SK-N-SH (cell line): ENCODE measurements at regions not wholly inside any gene's neighbourhood (a gene's known extent, or its start where the extent isn't known, plus 50 kb on each side); places are given as distances from the start of the nearest gene placed in this dataset.

Source experiments
- CTCF ChIA-PET: fragments of 300-600, 350-600 bp; formaldehyde crosslinking; extraction: SDS; loops from one replicate; lab custom pipeline; 2021; lab: Yijun Ruan, JAX
- POLR2A ChIA-PET: fragments of 350-600 bp; sonication (Branson Sonifier 250); formaldehyde crosslinking; extraction: SDS; loops from one replicate; lab custom pipeline; 2020; ENCODE audit warnings: antibody characterized with exemption, inconsistent platforms; lab: Yijun Ruan, JAX
- DNase-seq: peaks from one replicate; pipeline ENCODE4 v3.0.0; 2012
- H2AFZ ChIP-seq: fragments of 200-600 bp; sonication (generic); 2 replicates; pipeline ENCODE4 v1.8.1; 2016; ENCODE audit warnings: antibody characterized with exemption, mild to moderate bottlenecking, low read depth
- H3F3A ChIP-seq: fragments of 200-600 bp; sonication (generic); replicated peaks from 2 replicates; pipeline ENCODE3; 2016; ENCODE audit warnings: antibody characterized with exemption, mild to moderate bottlenecking; ENCODE audit not compliant: insufficient read depth
- H3K27ac ChIP-seq, 2 experiments: fragments of 200-500 bp in 1 of 2; fragments of 200-600 bp in 1 of 2; sonication (Bioruptor generic) in 1 of 2; sonication (generic), shearing (Covaris generic) in 1 of 2; 2 replicates each; pipeline versions ENCODE4 v1.5.1 to v1.6.1; 2014 to 2016; ENCODE audit warnings: low read depth in 2 of 2, inconsistent platforms in 1 of 2, low read length in 1 of 2, mild to moderate bottlenecking in 1 of 2, mixed read lengths in 1 of 2
- H3K27me3 ChIP-seq: fragments of 200-600 bp; sonication (generic), shearing (Covaris generic); 2 replicates; pipeline ENCODE4 v1.6.1; 2016; ENCODE audit warnings: mixed run types; ENCODE audit not compliant: insufficient read depth
- H3K36me3 ChIP-seq, 2 experiments: fragments of 200-500 bp in 1 of 2; fragments of 200-600 bp in 1 of 2; sonication (Bioruptor generic) in 1 of 2; sonication (generic) in 1 of 2; replicated peaks in 1 of 2; 2 replicates each; pipeline versions ENCODE3 to v1.5.1; 2014 to 2016; ENCODE audit warnings: low read length in 1 of 2, mild to moderate bottlenecking in 1 of 2; ENCODE audit not compliant: insufficient read depth in 2 of 2, control insufficient read depth in 1 of 2
- H3K4me1 ChIP-seq, 2 experiments: fragments of 200-500 bp in 1 of 2; fragments of 200-600 bp in 1 of 2; sonication (Bioruptor generic) in 1 of 2; sonication (generic), shearing (Covaris generic) in 1 of 2; 2 replicates each; pipeline versions ENCODE4 v1.5.1 to v1.6.1; 2014 to 2016; ENCODE audit warnings: low read depth in 1 of 2, low read length in 1 of 2, mixed run types in 1 of 2; ENCODE audit not compliant: insufficient read depth in 2 of 2, control insufficient read depth in 1 of 2
- H3K4me2 ChIP-seq: fragments of 200-600 bp; sonication (generic), shearing (Covaris generic); 2 replicates; pipeline ENCODE4 v1.6.1; 2017; ENCODE audit warnings: mixed run types
- H3K4me3 ChIP-seq, 2 experiments: fragments of 200-500 bp in 1 of 2; fragments of 200-600 bp in 1 of 2; sonication (Bioruptor generic) in 1 of 2; sonication (generic), shearing (Covaris generic) in 1 of 2; 2 replicates each; pipeline versions ENCODE4 v1.5.1 to v1.8.1; 2014 to 2016; ENCODE audit warnings: low read depth in 2 of 2, inconsistent platforms in 1 of 2, low read length in 1 of 2, mild to moderate bottlenecking in 1 of 2, mixed read lengths in 1 of 2, moderate library complexity in 1 of 2
- H3K79me2 ChIP-seq: fragments of 200-600 bp; sonication (generic); 2 replicates; pipeline ENCODE4 v1.8.1; 2017; ENCODE audit warnings: mild to moderate bottlenecking; ENCODE audit not compliant: insufficient read depth
- H3K9ac ChIP-seq: fragments of 200-600 bp; sonication (generic); 2 replicates; pipeline ENCODE4 v1.6.1; 2017; ENCODE audit warnings: mixed run types
- H3K9me2 ChIP-seq: fragments of 200-600 bp; sonication (generic); 2 replicates; pipeline ENCODE4 v1.6.1; 2017; ENCODE audit warnings: mixed run types
- H3K9me3 ChIP-seq: fragments of 200-600 bp; sonication (generic); 2 replicates; pipeline ENCODE4 v1.6.1; 2017; ENCODE audit warnings: mixed run types, mild to moderate bottlenecking, moderate library complexity
- H4K20me1 ChIP-seq: fragments of 200-600 bp; sonication (generic); 2 replicates; pipeline ENCODE4 v1.6.1; 2017; ENCODE audit warnings: mild to moderate bottlenecking, mixed run types; ENCODE audit not compliant: insufficient read depth
- ELF1 ChIP-seq: IDR thresholded peaks from 2 replicates; pipeline ENCODE4 v1.4.0; 2012
- FOSL2 ChIP-seq: IDR thresholded peaks from 2 replicates; pipeline ENCODE4 v1.4.0; 2012; ENCODE audit warnings: low read depth, mild to moderate bottlenecking, moderate library complexity, borderline replicate concordance
- FOXJ3 ChIP-seq: sonication (generic); formaldehyde crosslinking; IDR thresholded peaks from 2 replicates; pipeline ENCODE4 v1.5.1; 2020; ENCODE audit warnings: mild to moderate bottlenecking, missing genetic modification reagents
- MAX ChIP-seq: IDR thresholded peaks from 2 replicates; pipeline ENCODE4 v1.4.0; 2012; ENCODE audit warnings: low read depth
- MEF2A ChIP-seq: IDR thresholded peaks from 2 replicates; pipeline ENCODE4 v1.4.0; 2012; ENCODE audit warnings: low read depth, borderline replicate concordance
- NFIC ChIP-seq: IDR thresholded peaks from 2 replicates; pipeline ENCODE4 v1.4.0; 2012; ENCODE audit warnings: borderline replicate concordance
- NRF1 ChIP-seq: IDR thresholded peaks from 2 replicates; pipeline ENCODE4 v1.6.1; 2012; ENCODE audit warnings: low read depth, mild to moderate bottlenecking, low read length
- RAD21 ChIP-seq: IDR thresholded peaks from 2 replicates; pipeline ENCODE4 v1.6.1; 2012; ENCODE audit warnings: mild to moderate bottlenecking, low read length
- RCOR1 ChIP-seq: fragments of 150-350 bp; IDR thresholded peaks from 2 replicates; pipeline ENCODE4 v1.6.1; 2017; ENCODE audit warnings: antibody characterized with exemption, low read length
- REST ChIP-seq: IDR thresholded peaks from 2 replicates; pipeline ENCODE4 v1.6.1; 2012; ENCODE audit warnings: mild to moderate bottlenecking, low read depth, low read length, moderate library complexity
- RFX5 ChIP-seq: IDR thresholded peaks from 2 replicates; pipeline ENCODE4 v1.6.1; 2012; ENCODE audit warnings: mild to moderate bottlenecking, improper control_type of control experiment, low read length
- RXRA ChIP-seq: IDR thresholded peaks from 2 replicates; pipeline ENCODE4 v1.4.0; 2012; ENCODE audit warnings: low read depth, mild to moderate bottlenecking, borderline replicate concordance
- SIN3A ChIP-seq: IDR thresholded peaks from 2 replicates; pipeline ENCODE4 v1.6.1; 2012; ENCODE audit warnings: low read depth, mild to moderate bottlenecking, low read length, moderate library complexity, borderline replicate concordance
- SMC3 ChIP-seq: IDR thresholded peaks from 2 replicates; pipeline ENCODE4 v1.6.1; 2012; ENCODE audit warnings: low read depth, low read length, improper control_type of control experiment
- TCF12 ChIP-seq: IDR thresholded peaks from 2 replicates; pipeline ENCODE4 v1.4.0; 2012
- USF1 ChIP-seq: IDR thresholded peaks from 2 replicates; pipeline ENCODE4 v1.4.0; 2012; ENCODE audit warnings: low read depth, borderline replicate concordance
- USF2 ChIP-seq: fragments of 150-350 bp; IDR thresholded peaks from 2 replicates; pipeline ENCODE4 v1.6.1; 2017; ENCODE audit warnings: antibody characterized with exemption, low read length, low read depth, borderline replicate concordance
- WGBS: methylation state at CpG from one replicate; pipeline ENCODE4 v1.1.6; 2017; ENCODE audit warnings: low lambda C conversion rate; 5-methylcytosine and 5-hydroxymethylcytosine counted together

- no peaks in the 10 kb centered on the region for H3F3A ChIP-seq
- CTCF ChIA-PET = no interaction called here
- WGBS = 47% methylated on average over 2 of the region's 2 CpGs
Observed at GRCh38 chr4:144547678-144548298, 98.2 kb upstream of the HHIP start.

More at GRCh38 chr4:144547678-144548298, 98.2 kb upstream of the HHIP start:
- POLR2A ChIA-PET = no interaction called here
- Histone ChIP-seq H3K9me3 (no peaks in the 10 kb centered on the region), H4K20me1 (no peaks in the 10 kb centered on the region), H3K79me2 (no peaks in the 10 kb centered on the region), H3K4me1 (no peaks in the 10 kb centered on the region), H3K4me2 (no peak overlapping the region), H3K9me2 (no peaks in the 10 kb centered on the region), H3K4me3 (no peak overlapping the region), H3K9ac (no peak overlapping the region), H3K27me3 (no peaks in the 10 kb centered on the region), H3K36me3 (no peaks in the 10 kb centered on the region), H2AFZ (no peak overlapping the region), H3K27ac (no peak overlapping the region)
- no peak for DNase-seq
- TF ChIP-seq RCOR1 (no peak), USF1 (no peak), FOSL2 (no peak), SMC3 (no peak), RXRA (no peak), FOXJ3 (no peak), NFIC (no peak), REST (no peak), USF2 (no peak), TCF12 (no peak), ELF1 (no peak), SIN3A (no peak), MEF2A (no peak), NRF1 (no peak), RFX5 (no peak), MAX (no peak), RAD21 (no peak)
